ENCODE measurements at regions not wholly inside any gene's neighbourhood (a gene's known extent, or its start where the extent isn't known, plus 50 kb on each side); places are given as distances from the start of the nearest gene placed in this dataset.

- TF ChIP-seq CTCF (IDR thresholded peaks at IDR 0.05) (no peak), POLR2A (IDR thresholded peaks at IDR 0.05) (no peak)
Observed at GRCh38 chr2:219765231-219765911, 137.9 kb downstream of the SLC4A3 start.

Data from body of pancreas (tissue), 4 donors.